ENCODE measurements at regions not wholly inside any gene's neighbourhood (a gene's known extent, or its start where the extent isn't known, plus 50 kb on each side); places are given as distances from the start of the nearest gene placed in this dataset.

- no peak for DNase-seq (ENCODE audit: low read depth, low spot score)
- Histone ChIP-seq H3K27me3 (ENCODE audit: control insufficient read depth, insufficient read depth, low read length) (no peaks in the 10 kb centered on the region; the same call in 1 of the 2 replicates), H3K4me3 (ENCODE audit: low read depth in 2 of 2, low read length in 2 of 2) (no peak overlapping the region), H3K9me3 (ENCODE audit: control insufficient read depth, insufficient read depth, low read depth, low read length) (no peaks in the 10 kb centered on the region), H3K27ac (ENCODE audit: low read length) (no peak overlapping the region), H3K4me1 (ENCODE audit: control insufficient read depth, insufficient read depth, low read length) (0 out of 2 replicates have a peak, but pooled peaks cover 3% of the 10 kb centered on the region), H3K36me3 (ENCODE audit: control insufficient read depth, insufficient read depth, low read length) (no peaks in the 10 kb centered on the region)
- CTCF ChIA-PET: no interaction called here
- ATAC-seq: no peak
- POLR2A ChIA-PET: no interaction called here
- in situ Hi-C loops (cut with HindIII; ENCODE audit: low pct_unique_long_range_greater_than_20kb, low sequenced_read_pairs) (no loop called here), intact Hi-C loops (cut with micrococcal nuclease; ENCODE audit: unreplicated experiment) (loop anchor here (10.0 kb wide), 3 partner anchors 297 to 1517 kb away; partner anchors contain the start of gene NR4A2)
- TF ChIP-seq SIN3A (IDR thresholded peaks at IDR 0.05; ENCODE audit: borderline replicate concordance, insufficient read depth, low read depth, low read length) (no peak), CTCF (IDR thresholded peaks at IDR 0.05) (no peak), POLR2AphosphoS5 (IDR thresholded peaks at IDR 0.05; ENCODE audit: low read depth, low read length) (no peak), TCF7L2 (IDR thresholded peaks at IDR 0.05; ENCODE audit: low read depth, low read length) (no peak), REST (IDR thresholded peaks at IDR 0.05; ENCODE audit: insufficient read depth in 1 of 2, low read depth in 2 of 2, low read length in 1 of 2) (no peak)
- BruUV-seq (replicated peaks): no TSS peak
These were observed 365.9 kb upstream of the GALNT5 start for GRCh38 chr2:156891609-156892008.

DNA sequence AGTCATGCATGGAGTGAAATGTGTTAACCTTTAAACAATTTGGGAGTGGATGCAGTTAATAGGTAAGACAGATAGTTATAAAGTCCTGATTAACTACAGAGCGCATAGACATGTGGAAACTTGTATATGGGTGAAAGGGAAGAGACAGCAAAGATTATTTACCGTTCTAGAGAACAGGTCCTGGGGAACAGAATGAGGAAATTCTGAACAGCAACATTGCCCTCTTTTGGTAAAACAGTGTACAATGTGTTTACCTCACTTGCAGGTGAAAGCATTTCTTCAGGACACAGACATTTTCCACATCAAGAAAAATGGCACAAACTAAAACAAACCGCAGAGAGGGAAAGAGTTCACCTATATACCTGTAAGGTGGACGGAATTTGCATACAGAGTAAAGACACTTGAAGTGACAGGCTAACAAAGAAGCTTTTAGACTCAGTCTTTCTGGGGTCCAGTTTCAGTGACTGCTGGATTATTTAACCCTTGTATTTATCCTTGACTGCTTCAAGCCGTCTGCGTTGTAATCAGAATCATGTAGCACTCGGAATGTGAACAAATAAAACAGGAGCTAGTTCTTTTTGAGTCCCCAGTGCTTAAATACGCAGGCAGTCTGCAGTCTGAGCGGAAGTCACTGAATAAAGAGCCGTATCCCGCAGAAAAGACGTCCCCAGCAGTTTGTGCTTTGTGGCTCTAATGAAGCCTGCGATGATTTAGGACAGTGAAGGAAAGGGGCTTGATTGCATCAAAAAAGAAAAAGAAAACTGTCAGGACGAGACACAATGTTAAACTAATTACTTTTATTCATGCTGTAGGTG, 364.8 kb upstream of the GALNT5 start:
- intact Hi-C loops (cut with micrococcal nuclease; ENCODE audit: unreplicated experiment): loop anchor here (10.0 kb wide), 3 partner anchors 298 to 1518 kb away; partner anchors contain the start of gene NR4A2
- CTCF ChIA-PET: interaction anchor here (0.7 kb wide), 1 partner anchor 21 kb away, joined by 3 read pairs; no protein-coding TSS in a partner anchor
- in situ Hi-C loops (cut with HindIII; ENCODE audit: low pct_unique_long_range_greater_than_20kb, low sequenced_read_pairs): no loop called here
- H3K27me3 ChIP-seq (ENCODE audit: control insufficient read depth, insufficient read depth, low read length): no peaks in the 10 kb centered on the region; the same call in 1 of the 2 replicates
- no peaks in the 10 kb centered on the region for H3K9me3 ChIP-seq (ENCODE audit: control insufficient read depth, insufficient read depth, low read depth, low read length)
- peak; percentile 30 for DNase-seq (ENCODE audit: low read depth, low spot score)
- H3K27ac ChIP-seq (ENCODE audit: low read length): no peak overlapping the region
- H3K36me3 ChIP-seq (ENCODE audit: control insufficient read depth, insufficient read depth, low read length): no peaks in the 10 kb centered on the region
- 0 out of 2 replicates have a peak, but pooled peaks cover 3% of the 10 kb centered on the region for H3K4me1 ChIP-seq (ENCODE audit: control insufficient read depth, insufficient read depth, low read length)
- H3K4me3 ChIP-seq (ENCODE audit: low read depth in 2 of 2, low read length in 2 of 2): peak overlapping the region; percentile 19 to 31
- TF ChIP-seq POLR2AphosphoS5 (IDR thresholded peaks at IDR 0.05; ENCODE audit: low read depth, low read length): no peak
- peak; percentile 58 for TF ChIP-seq CTCF (IDR thresholded peaks at IDR 0.05)
- POLR2A ChIA-PET: no interaction called here
- ATAC-seq: peak; percentile 83; the same call in 1 of the 2 replicates
- no TSS peak for BruUV-seq (replicated peaks)
